ENCODE measurements at regions not wholly inside any gene's neighbourhood (a gene's known extent, or its start where the extent isn't known, plus 50 kb on each side); places are given as distances from the start of the nearest gene placed in this dataset.

DNA sequence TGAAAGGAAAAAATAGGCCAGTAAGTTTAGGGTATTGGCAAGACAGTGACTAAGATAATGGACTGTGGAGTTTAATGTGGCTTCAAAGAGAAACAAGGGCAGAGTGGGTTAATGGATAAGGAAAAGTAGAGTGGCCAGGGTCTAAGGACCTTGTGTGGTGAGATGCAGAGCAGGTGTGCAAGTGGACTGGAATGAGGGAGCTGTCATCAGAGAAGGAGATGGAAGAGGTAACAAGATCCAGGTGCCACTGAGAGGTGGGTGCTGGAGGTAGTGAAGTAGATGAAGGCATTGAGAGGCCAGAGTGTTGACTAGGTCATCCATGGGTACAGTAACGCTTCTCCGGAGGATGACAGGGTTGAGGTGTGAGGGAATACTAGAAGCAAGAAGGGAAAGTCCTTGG is 136.1 kb downstream of the QRSL1 start:
- TF ChIP-seq, protein P1, sequence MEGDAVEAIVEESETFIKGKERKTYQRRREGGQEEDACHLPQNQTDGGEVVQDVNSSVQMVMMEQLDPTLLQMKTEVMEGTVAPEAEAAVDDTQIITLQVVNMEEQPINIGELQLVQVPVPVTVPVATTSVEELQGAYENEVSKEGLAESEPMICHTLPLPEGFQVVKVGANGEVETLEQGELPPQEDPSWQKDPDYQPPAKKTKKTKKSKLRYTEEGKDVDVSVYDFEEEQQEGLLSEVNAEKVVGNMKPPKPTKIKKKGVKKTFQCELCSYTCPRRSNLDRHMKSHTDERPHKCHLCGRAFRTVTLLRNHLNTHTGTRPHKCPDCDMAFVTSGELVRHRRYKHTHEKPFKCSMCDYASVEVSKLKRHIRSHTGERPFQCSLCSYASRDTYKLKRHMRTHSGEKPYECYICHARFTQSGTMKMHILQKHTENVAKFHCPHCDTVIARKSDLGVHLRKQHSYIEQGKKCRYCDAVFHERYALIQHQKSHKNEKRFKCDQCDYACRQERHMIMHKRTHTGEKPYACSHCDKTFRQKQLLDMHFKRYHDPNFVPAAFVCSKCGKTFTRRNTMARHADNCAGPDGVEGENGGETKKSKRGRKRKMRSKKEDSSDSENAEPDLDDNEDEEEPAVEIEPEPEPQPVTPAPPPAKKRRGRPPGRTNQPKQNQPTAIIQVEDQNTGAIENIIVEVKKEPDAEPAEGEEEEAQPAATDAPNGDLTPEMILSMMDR (IDR thresholded peaks at IDR 0.05) = no peak
- TF ChIP-seq EZH2 (IDR thresholded peaks at IDR 0.05; ENCODE audit: borderline replicate concordance, insufficient read depth, low read depth, low read length, poor library complexity, severe bottlenecking) = no peak
